Left colon (tissue), 2 donors: ENCODE measurements at regions not wholly inside any gene's neighbourhood (a gene's known extent, or its start where the extent isn't known, plus 50 kb on each side); places are given as distances from the start of the nearest gene placed in this dataset.
"Not testable (repeated sequence)": the region's sequence is repeated elsewhere in the genome, so short reads cannot be mapped to it uniquely, and the experiment has no call there.

Experiments used
- ATAC-seq: fragments of 200-7000 bp; cut with Tn5 transposase; one replicate; pipeline ENCODE4 v1.9.1; 2020; ENCODE audit warnings: mild to moderate bottlenecking, moderate library complexity
- DNase-seq, 2 donors: peaks; one replicate each; pipeline ENCODE4 v3.0.0-alpha.2; 2020
- intact Hi-C, 2 donors: fragments of 100-400 bp; cut with DNase I in 1 of 2; cut with micrococcal nuclease in 1 of 2; formaldehyde crosslinking; loops; one replicate each; pipeline versions ENCODE4 v1.11.2 to v1.14.0; 2022; cut with DNase I, micrococcal nuclease
- donor health status: DM: no; HTN: no; CAD: no.
- donor health status: DM: yes; HTN: yes; CAD: no.

DNA sequence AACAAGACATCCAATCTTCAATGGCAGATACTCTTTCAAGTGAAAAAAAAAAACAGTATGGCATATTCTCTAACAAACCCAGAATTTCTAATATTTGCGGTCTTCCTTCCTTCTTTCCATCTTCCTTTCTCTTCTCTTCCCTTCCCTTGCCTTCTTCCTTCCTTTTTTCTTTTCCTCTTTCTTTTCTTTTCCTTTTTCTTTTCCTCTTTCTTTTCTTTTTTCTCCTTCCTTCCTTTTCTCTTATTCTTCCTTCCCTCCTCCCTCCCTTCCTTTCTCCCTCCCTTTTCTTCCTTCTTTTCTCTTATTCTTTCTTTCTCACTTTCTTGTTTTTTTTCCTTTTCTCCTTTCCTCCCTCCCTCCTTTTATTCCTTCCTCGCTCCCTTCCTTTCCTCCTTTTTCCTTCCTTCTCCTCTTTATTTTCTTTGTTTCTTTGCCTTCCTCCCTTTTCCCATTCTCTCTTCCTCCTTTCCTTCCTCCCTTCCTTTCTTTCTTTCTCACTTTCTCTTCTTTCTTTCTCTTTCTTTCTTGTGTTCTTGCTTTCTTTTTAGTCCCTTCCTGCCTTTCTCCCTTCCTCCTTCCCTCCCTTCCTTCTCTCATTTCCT lies 209.0 kb downstream of the ZNF92 start:
- intact Hi-C loops, DNase-seq, ATAC-seq: not testable (repeated sequence)

DNA sequence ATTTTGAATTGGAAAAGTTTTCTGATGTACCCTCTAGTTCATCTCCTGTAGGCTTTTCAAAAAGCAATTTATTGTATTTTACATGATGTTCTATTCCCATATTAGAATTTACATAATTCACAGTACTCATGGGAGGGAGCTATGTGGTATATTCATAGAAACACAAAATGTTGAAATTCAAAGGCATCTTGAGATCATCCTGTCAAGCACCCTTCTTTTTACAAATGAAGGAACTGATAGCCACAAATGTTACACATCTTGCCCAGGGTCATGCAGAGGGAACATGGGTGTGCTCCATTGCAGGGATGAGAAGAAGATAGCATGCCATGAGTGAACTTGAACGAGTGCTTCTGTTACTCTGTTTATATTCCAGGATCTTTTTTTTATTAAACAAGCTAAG lies 228.8 kb downstream of the ZNF92 start:
- DNase-seq, intact Hi-C loops, ATAC-seq: not testable (repeated sequence)

DNA sequence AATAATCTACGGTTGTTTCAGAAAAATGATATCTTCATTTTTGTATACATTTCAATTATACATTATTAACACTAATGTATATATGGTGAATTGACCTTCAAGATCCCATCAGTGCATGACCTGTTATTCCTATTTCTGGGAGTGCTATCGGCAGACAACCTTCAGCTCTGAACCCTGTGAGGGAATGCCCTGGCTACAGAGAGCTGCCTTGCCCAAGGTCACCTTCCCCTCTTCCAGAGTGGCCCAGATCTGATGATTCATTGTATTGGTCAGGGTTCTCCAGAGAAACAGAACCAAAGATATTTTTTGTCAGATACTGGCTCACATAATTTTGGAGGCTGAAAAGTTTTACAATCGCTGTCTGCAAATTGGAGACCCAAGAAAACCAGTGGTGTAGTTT lies 235.5 kb downstream of the ZNF92 start:
- no peak for DNase-seq
- ATAC-seq: no peak
- intact Hi-C loops: no loop called here

DNA sequence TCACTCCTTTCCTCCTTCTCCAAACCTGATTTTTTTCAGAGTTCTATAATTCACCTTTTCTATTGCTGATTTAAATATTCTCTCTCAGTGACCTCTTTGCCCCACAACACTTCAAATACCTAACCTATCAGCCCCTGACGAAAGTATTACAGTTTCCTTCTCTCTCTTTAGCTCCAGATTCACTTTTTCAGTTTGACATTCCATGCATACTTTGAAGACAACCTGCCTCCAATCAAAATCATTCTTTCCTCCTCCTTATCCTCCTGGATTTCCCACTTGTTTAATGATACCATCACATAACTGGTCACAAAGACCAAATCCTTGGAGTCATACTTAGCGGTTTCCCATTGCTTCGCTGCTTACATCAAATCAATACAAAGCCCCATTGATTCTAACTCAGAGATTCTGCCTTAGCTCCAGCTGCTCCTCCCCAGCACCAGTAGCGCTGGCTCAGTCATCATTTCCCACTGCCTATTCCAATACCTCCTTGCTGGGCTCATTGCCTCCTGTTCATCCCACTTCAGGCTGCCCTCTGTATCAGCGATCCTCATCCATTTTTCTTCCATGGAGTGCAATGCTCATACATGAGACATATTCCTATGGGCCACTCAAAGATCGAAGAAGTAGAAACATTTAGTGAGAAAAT lies 240.1 kb downstream of the ZNF92 start:
- intact Hi-C loops, ATAC-seq, DNase-seq: not testable (repeated sequence)

DNA sequence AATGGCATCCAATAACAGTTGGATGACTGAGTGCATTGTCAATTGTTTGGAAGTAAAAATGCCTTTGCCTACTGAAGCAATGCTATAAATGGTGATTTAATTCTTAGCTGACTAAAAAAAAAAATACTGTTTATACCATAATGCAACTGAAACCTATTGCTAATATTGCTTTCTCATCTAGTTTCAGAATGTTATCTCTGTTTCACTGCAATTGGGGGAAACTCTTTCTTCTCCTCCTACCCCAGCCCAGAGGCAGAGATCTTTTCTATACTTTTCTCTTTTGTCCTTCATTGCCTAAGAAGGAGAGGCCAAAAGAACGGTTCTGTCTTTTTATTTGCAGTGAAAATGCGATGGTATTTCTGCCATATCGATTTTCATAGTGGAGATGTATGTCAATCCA lies 242.5 kb downstream of the ZNF92 start:
- intact Hi-C loops, ATAC-seq, DNase-seq: not testable (repeated sequence)

DNA sequence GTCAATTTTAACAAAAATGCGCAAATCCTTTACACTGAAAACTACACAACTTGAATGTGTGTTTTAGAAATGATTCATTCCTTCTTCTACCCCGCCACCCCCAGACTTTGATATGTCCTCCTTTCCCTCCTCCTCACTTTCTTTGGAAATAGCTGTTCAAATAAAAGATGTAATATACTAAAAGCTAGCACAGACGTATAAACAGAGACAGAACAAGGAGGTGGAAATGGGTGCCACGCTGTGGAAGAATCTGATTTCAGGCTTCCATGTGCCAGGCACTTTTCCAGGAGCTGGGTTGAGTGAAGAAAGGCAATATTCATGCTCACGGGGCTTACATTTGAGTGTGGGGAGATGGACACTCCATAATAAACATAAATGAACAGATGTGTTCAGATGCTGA lies 246.6 kb downstream of the ZNF92 start:
- ATAC-seq, intact Hi-C loops, DNase-seq: not testable (repeated sequence)

DNA sequence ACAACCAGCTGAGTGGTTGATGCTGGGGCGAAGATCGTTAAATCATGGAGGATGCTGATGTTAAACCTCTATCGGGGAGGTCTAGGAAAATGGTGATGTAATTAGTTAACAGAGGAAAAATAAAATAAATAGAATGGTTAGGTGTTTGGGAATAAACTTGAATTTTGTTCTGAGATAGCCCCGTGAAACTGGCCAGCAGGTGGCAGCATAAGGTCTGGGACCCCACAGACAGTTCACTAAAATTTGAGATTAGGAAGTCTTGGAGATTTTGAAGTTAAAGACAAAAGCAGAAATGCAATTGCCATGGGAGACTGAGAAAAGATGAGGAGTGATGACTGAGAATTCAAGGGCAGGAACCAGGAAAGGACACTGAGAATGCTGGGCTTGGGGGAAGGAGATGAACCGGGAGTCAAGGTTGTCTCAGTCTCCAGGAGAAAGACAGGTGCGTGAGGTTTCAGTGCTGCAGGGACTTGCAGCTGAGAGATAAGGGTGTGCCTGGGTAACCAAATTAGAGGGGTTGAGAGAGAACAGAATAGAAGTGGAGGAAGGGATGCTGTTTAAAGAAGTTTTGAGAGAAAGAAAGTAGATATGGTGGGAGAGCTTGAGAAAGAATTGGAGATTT lies 248.0 kb downstream of the ZNF92 start:
- DNase-seq: peak in 1 of 2 donors; percentile 63
- intact Hi-C loops, ATAC-seq: not testable (repeated sequence)

DNA sequence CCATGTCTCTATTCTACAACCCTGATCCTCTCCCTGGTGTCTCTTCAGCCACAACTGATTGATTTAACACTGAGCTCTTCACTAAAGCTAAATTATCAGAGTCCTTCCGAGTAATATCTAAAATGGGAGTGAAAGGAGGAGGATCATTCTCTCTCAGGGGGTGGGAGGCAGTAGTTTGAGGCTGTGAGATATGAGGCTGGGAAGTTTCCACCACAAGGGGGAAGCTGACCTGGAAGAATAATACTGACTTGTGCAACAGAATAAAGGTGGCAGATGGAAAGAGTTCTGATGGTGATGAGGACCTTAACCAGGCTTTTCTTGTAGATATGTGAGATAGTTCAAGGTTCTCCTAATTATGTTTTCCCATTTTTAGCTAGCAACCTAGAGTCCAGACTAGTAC lies 241.6 kb upstream of the VKORC1L1 start:
- intact Hi-C loops, DNase-seq, ATAC-seq: not testable (repeated sequence)

DNA sequence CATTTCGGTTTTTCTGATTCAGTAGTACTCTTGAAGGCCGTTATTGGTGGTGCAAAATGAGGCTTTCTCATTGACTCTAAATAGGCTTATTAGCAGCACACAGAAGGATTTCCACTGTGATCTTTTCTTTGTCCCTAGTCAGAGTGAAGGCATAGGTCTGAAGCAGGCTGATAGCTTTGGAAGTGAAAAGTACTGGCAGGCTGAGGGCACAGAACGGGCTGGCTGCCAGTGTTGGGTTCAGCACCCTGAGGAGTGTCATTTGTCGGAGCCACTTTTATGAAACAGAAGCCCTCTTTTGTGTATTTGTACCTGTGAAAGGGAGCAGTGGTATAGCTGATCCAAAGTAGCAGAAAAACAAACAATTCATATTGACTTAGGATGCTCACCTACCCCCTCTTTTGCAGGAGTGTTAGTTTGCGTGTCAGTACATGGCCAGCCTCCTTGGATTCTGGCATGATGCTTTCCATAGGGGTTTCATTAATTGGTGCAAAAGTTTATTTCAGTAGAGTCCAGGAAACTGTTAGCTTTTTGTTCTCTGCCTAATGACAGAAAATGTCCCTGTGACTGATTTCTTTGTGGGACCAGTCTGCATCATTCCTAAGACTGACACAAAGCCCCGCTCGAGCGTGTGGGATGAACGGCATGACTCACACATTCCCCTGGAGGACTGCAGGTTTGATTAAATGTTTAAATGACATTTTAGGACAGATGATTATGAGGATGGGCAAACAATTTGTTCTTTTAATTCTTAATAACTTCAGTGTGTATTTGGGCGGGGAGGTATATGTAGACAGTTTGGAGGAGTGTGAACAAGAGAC lies 239.1 kb upstream of the VKORC1L1 start:
- ATAC-seq, DNase-seq, intact Hi-C loops: not testable (repeated sequence)

DNA sequence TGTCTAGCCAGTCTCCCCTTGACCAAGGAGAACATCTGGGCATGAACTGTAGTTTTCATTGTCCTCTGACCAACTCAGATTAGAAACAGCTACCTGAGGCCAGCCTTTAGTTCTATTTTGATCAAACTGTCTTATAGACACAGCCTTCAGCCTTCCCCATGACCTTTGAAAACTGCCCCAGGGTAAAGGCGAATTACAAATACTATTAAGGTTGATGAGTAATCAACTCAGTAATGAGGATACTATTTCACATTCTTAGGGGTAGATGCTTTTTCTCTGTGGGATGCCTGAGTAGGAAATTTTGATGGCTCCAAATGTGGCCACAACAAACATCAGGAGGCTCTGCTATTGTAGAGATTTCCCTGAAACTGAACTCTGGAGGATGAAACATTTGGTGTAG lies 234.0 kb upstream of the VKORC1L1 start:
- intact Hi-C loops, ATAC-seq, DNase-seq: not testable (repeated sequence)

DNA sequence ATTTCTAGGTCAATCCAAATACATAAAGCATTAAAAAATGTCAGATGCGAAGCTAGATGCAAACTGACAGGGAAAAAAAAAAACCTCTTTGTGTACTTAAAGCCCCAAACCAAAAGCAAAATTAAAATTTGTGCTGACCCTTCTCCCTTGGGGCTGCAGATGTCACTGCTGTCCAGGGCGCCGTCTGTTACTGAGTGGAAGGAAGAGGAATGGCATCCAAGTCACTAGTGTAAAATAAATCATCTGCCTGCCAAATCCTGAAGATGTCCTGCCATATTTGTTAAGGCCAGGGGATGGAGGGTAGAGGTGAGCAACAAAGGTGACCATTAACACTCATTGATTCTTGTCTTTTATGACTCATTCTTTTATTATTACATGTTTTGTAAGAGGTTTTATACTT lies 233.2 kb upstream of the VKORC1L1 start:
- DNase-seq, ATAC-seq, intact Hi-C loops: not testable (repeated sequence)

DNA sequence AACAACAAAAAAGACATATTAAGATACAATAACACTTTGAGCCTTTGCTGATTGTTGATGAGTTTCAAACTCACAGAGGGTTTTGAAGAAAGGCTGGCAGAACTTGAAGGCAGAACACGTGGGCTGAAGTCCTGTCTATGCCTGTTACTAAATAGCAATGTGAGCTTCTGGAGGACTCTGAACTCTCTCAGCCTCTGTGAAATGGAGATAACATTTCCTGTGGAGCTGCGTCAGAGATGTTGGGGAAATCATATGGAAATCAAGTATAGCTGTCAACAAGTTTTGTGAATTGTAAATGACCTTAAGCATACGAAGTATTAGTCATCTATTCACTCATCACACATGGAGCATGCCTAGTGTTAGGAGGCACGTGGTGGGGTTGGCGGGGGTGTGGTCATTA lies 229.4 kb upstream of the VKORC1L1 start:
- ATAC-seq, intact Hi-C loops, DNase-seq: not testable (repeated sequence)

DNA sequence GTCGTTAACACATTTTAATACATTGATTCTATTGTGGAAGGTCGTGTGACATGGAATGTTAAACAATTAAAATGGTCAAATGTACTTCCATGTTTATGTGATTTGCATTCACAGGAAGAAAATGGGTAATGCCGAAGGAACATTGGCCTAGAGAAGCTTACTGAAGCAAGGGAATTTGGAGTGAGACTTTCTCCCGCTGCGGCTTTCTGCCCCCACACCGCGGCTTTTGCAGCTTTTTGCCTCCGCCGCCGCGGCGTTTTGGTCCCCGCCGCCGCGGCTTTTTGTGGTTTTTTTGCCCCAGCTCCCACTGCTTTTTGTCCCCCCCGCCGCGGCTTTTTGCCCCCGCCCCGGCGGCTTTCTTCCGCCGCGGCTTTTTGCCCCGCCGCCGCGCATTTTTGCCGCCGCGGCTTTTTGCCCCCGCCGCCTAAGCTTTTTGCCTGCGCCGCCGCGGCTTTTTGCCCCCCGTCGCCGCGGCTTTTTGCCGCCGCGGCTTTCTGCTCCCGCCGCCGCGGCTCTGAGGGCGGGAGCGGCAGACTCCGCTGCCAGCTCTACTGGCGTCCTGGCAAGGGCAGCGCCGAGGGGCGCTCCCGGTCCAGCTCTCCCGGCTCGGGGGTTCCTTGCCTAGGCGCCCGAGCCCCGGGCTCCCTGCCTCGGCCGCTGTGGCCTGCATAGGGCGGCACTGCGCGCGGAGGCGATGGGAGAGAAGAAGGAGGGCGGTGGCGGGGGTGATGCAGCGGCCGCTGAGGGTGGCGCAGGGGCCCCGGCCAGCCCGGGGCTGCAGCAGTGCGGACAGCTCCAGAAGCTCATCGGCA lies 225.5 kb upstream of the VKORC1L1 start:
- ATAC-seq, intact Hi-C loops, DNase-seq: not testable (repeated sequence)

DNA sequence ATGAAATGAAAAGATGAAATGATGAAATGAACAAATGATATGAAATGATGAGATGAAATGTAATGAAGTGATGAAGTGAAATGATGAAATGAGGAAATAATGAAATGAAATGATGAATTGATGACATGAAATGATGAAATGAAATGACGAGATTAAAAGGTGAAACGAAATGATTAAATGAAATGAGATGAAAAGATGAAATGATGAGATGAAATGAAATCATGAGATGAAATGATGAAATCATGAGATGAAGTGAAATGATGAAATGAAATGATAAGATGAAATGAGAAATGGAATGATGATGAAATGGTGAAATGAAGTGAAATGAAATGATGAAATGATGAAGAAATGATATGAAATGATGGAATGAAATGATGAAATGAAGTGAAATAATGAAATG lies 221.7 kb upstream of the VKORC1L1 start:
- intact Hi-C loops, DNase-seq, ATAC-seq: not testable (repeated sequence)

DNA sequence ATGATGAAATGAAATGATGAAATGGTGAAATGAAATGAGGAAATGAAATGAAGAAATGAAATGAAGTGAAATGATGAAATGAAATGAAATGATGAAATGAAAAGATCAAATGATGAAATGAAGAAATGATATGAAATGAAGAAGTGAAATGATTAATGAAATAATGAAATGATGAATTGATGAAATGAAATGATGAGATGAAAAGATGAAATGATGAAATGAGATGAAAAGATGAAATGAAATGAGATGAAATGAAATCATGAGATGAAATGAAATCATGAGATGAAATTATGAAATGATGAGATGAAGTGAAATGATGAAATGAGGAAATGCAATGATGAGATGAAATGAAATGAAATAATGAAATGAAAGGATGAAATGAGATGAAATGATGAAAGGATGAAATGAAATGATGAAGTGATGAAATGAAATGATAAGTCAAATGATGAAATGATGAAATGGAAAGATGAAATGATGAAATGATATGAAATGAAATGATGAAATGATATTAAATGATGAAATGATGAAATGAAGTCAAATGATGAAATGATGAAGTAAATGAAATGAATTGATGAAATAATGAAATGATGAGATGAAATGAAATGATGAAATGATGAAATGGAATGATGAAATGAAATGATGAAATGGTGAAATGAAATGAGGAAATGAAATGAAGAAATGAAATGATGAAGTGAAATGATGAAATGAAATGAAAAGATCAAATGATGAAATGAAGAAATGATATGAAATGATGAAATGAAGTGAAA lies 220.9 kb upstream of the VKORC1L1 start:
- DNase-seq, intact Hi-C loops, ATAC-seq: not testable (repeated sequence)

DNA sequence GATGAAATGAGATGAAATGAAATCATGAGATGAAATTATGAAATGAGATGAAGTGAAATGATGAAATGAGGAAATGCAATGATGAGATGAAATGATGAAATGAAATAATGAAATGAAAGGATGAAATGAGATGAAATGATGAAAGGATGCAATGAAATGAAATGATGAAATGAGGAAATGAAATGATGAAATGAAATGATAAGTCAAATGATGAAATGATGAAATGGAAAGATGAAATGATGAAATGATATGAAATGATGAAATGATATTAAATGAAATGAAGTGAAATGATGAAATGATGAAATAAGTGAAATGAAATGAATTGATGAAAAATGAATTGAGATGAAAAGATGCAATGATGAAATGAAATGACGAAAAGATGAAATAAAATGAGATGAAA lies 220.2 kb upstream of the VKORC1L1 start:
- DNase-seq, intact Hi-C loops, ATAC-seq: not testable (repeated sequence)

DNA sequence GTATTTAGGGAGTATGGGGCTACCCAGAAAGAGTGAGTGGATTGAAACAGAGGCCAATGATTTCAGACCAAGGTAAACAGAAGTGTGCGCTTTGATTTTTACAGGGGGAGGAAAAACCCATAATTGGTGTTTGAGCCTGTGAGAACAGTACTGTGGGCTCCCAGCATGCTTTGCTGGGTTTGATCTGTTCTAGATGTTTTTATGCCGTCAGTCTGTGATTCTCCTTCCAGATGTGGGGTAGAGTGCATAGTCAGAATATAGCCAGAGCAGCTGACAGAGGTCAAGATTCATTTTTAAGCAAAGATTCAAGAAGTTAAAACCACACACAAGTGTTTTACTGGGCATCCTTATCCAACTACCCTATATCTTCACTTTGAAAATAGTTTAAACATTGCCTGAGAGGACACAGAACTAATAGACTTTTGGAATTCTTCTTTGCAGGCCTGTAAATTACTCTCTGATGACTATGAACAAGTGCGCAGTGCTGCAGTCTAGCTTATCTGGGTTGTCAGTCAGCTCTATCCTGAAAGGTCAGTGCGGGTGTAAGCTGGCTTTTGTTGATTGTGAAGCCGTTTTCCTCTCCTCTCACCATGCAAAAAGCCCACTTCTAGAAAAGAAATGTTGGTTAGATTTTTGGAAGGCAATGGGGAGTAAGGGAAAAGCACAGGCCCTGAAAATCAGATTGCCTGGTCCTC lies 216.2 kb upstream of the VKORC1L1 start:
- intact Hi-C loops, DNase-seq, ATAC-seq: not testable (repeated sequence)
